Lung (tissue), 11 donors: ENCODE measurements at regions not wholly inside any gene's neighbourhood (a gene's known extent, or its start where the extent isn't known, plus 50 kb on each side); places are given as distances from the start of the nearest gene placed in this dataset.

Experiments
- ATAC-seq: fragments of 200-7000 bp; cut with Tn5 transposase; one replicate; pipeline ENCODE4 v1.9.1; 2020; ENCODE audit warnings: moderate number of reproducible peaks; ENCODE audit not compliant: insufficient read depth, low FRiP score
- DNase-seq, 3 donors: peaks; one replicate each; pipeline ENCODE4 v3.0.0-alpha.2; 2013 to 2017
- H3K27ac ChIP-seq, 2 donors: one replicate each; pipeline ENCODE4 v1.5.1; 2013; ENCODE audit warnings: mild to moderate bottlenecking in 2 of 2, moderate library complexity in 2 of 2, control low read depth in 1 of 2, inconsistent platforms in 1 of 2, low read depth in 1 of 2, low read length in 1 of 2
- H3K27me3 ChIP-seq, 3 donors: one replicate each; pipeline ENCODE4 v1.5.1; 2013; ENCODE audit warnings: low read length in 2 of 3; ENCODE audit not compliant: control insufficient read depth in 3 of 3, insufficient read depth in 3 of 3
- H3K36me3 ChIP-seq, 4 donors: one replicate each; pipeline ENCODE4 v1.5.1; 2013; ENCODE audit warnings: low read length in 4 of 4, mild to moderate bottlenecking in 1 of 4, moderate library complexity in 1 of 4; ENCODE audit not compliant: control insufficient read depth in 4 of 4, insufficient read depth in 4 of 4
- H3K4me1 ChIP-seq, 5 donors: one replicate each; pipeline ENCODE4 v1.5.1; 2013; ENCODE audit warnings: low read length in 5 of 5, mild to moderate bottlenecking in 2 of 5, moderate library complexity in 1 of 5; ENCODE audit not compliant: control insufficient read depth in 5 of 5, insufficient read depth in 5 of 5
- H3K4me3 ChIP-seq: one replicate; pipeline ENCODE4 v1.5.1; 2013; ENCODE audit warnings: mild to moderate bottlenecking, control low read depth, moderate library complexity
- H3K9ac ChIP-seq, 2 donors: one replicate each; pipeline ENCODE4 v1.5.1; 2013; ENCODE audit warnings: low read length in 2 of 2, control low read depth in 1 of 2; ENCODE audit not compliant: insufficient read depth in 1 of 2
- H3K9me3 ChIP-seq, 4 donors: one replicate each; pipeline ENCODE4 v1.5.1; 2013; ENCODE audit warnings: low read length in 3 of 4, mild to moderate bottlenecking in 1 of 4, moderate library complexity in 1 of 4; ENCODE audit not compliant: control insufficient read depth in 4 of 4, insufficient read depth in 3 of 4
- WGBS, 2 donors: extraction: QIAGEN DNeasy Blood & Tissue Kit; methylation state at CpG; one replicate each; pipeline ENCODE4 v1.1.7; 2013; 5-methylcytosine and 5-hydroxymethylcytosine counted together
- TF ChIP-seq, protein P1 (sequence below): IDR thresholded peaks from 2 replicates; pipeline ENCODE4 v1.5.1; 2012; ENCODE audit warnings: mild to moderate bottlenecking; ENCODE audit errors: control extremely low read depth, extremely low read depth
- donor health status: control.
- donor health status: control.
- donor health status: Bipolar disorder and iron deficiency.
- donor health status: healthy.
- donor health status: DM: yes; HTN: yes; CAD: no.

DNA sequence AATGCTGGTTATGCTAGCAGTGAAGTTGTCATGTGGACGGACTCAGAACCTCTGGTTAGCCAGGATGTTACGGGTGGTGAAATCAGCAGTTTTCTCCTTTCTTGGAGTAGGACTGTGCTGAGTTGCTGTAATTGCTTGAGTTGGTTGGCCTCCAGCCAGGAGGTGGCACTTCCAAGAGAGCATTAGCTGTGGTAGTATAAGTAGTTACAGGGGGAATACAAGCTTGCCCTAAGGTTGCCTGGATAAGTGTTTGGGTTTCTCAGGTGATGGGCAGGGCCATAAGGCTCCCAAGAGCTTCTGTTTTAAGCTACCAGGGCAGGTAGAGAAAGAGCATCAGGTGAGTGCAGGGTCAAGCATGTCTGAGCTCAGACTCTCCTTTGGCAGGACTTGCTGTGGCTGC, 103.0 kb downstream of the ZNF518B start:
- H3K36me3 ChIP-seq = no peaks in the 10 kb centered on the region
- no peak overlapping the region for H3K27ac ChIP-seq
- ATAC-seq (no peak), DNase-seq (peak; percentile 3 to 57 (median 26))
- 70 to 91% methylated on average over 2 of the region's 2 CpGs for WGBS, 2 donors
- H3K9ac ChIP-seq = no peak overlapping the region
- TF ChIP-seq, protein P1, sequence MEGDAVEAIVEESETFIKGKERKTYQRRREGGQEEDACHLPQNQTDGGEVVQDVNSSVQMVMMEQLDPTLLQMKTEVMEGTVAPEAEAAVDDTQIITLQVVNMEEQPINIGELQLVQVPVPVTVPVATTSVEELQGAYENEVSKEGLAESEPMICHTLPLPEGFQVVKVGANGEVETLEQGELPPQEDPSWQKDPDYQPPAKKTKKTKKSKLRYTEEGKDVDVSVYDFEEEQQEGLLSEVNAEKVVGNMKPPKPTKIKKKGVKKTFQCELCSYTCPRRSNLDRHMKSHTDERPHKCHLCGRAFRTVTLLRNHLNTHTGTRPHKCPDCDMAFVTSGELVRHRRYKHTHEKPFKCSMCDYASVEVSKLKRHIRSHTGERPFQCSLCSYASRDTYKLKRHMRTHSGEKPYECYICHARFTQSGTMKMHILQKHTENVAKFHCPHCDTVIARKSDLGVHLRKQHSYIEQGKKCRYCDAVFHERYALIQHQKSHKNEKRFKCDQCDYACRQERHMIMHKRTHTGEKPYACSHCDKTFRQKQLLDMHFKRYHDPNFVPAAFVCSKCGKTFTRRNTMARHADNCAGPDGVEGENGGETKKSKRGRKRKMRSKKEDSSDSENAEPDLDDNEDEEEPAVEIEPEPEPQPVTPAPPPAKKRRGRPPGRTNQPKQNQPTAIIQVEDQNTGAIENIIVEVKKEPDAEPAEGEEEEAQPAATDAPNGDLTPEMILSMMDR = no peak
- H3K4me3 ChIP-seq = no peak overlapping the region
- no peaks in the 10 kb centered on the region for H3K4me1 ChIP-seq
- peaks cover 0 to 6% (median 1%) of the 10 kb centered on the region in 4 donors for H3K9me3 ChIP-seq
- H3K27me3 ChIP-seq = no peaks in the 10 kb centered on the region

DNA sequence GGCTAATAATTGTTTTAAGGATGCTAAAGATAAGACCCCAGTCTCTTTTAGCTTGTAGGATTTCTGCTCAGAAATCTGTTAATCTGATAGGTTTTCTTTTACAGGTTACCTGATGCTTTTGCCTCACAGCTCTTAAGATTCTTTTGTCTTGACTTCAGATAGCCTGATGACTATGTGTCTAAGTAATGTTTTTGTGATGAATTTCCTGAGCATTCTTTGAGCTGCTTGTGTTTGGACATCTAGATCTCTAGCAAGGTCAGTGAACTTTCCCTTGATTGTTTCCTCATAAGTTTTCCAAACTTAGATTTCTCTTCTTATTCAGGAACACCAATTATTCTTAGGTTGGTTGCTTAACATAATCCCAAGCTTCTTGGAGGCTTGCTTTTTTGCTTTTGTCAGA, 104.1 kb downstream of the ZNF518B start:
- Histone ChIP-seq H3K4me1 (no peaks in the 10 kb centered on the region), H3K27me3 (no peaks in the 10 kb centered on the region), H3K36me3 (no peaks in the 10 kb centered on the region), H3K4me3 (no peak overlapping the region), H3K27ac (no peak overlapping the region), H3K9ac (no peak overlapping the region), H3K9me3 (peaks cover 0 to 6% (median 1%) of the 10 kb centered on the region in 4 donors)
- no peak for ATAC-seq
- DNase-seq = no peak
- TF ChIP-seq, protein P1 = no peak

DNA sequence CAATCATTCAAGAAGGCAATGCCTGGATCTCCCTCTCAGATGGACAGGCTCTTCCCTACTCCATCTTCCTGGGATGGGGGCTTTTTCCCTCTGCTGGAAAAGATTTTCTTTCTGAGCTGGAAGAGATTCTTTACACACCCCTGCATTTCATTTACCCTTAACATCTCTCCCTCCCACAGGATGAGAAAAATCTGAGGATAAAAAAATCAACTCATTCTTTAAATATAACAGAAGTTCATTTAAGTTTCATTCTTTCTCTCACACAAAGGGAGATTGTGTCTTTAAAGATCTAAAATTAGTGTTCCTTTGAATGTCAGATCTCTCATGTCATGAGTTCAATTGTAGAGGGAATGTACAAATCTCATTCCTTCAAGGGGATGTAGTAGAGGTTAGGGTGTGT, 109.0 kb downstream of the ZNF518B start:
- no peak for ATAC-seq

DNA sequence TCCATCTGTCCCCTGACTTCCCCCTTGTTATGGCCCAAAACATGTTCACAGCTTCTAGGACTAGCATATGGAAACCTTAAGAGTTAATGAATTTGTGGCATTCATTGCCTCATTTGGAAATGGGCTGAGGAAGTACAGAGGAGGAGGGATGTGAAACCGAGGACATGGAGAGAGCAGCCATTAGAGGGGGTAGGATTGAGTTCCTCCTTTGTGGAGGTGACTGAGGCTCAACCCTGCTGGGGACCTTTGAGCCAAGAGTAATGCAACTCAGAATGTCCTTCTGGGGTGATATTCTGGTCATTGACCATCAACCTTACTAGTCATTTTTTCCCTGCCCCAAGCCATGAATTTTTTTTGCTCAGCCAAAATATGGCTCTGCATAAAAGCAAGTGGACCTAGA, 109.4 kb downstream of the ZNF518B start:
- Histone ChIP-seq H3K4me1 (peaks cover 0 to 4% (median 0%) of the 10 kb centered on the region in 5 donors), H3K4me3 (no peak overlapping the region), H3K36me3 (no peaks in the 10 kb centered on the region), H3K9me3 (peaks cover 0 to 2% (median 0%) of the 10 kb centered on the region in 4 donors), H3K9ac (no peak overlapping the region), H3K27ac (no peak overlapping the region), H3K27me3 (no peaks in the 10 kb centered on the region)
- DNase-seq (no peak), ATAC-seq (no peak)
- 54 to 56% methylated on average over 1 of the region's 1 CpG for WGBS, 2 donors
- TF ChIP-seq, protein P1 = no peak

More for the DNA sequence above, 109.0 kb downstream of the ZNF518B start:
- no peaks in the 10 kb centered on the region for H3K36me3 ChIP-seq
- DNase-seq = no peak
- peaks cover 0 to 4% (median 0%) of the 10 kb centered on the region in 5 donors for H3K4me1 ChIP-seq
- no peaks in the 10 kb centered on the region for H3K27me3 ChIP-seq
- no peak overlapping the region for H3K27ac ChIP-seq
- peaks cover 0 to 2% (median 0%) of the 10 kb centered on the region in 4 donors for H3K9me3 ChIP-seq
- H3K9ac ChIP-seq = no peak overlapping the region
- TF ChIP-seq, protein P1 = no peak
- no peak overlapping the region for H3K4me3 ChIP-seq
